CD8-positive, alpha-beta memory T cell (primary cell): ENCODE measurements at regions not wholly inside any gene's neighbourhood (a gene's known extent, or its start where the extent isn't known, plus 50 kb on each side); places are given as distances from the start of the nearest gene placed in this dataset.
"Not testable (repeated sequence)": the region's sequence is repeated elsewhere in the genome, so short reads cannot be mapped to it uniquely, and the experiment has no call there.

Source experiments
- CTCF ChIA-PET: fragments of 350-600 bp; sonication (Branson Sonifier 250); formaldehyde crosslinking; loops from one replicate; lab custom pipeline; 2021; ENCODE audit warnings: antibody characterized with exemption; lab: Charles Lee
- POLR2A ChIA-PET: fragments of 350-600 bp; sonication (Branson Sonifier 250); formaldehyde crosslinking; loops from one replicate; lab custom pipeline; 2021; ENCODE audit warnings: antibody characterized with exemption; lab: Charles Lee
- DNase-seq, 5 donors: peaks; one replicate each; pipeline versions ENCODE4 v3.0.0 to v3.0.0-alpha.2; 2020 to 2022; ENCODE audit warnings: mixed read lengths in 1 of 5
- H3K27ac ChIP-seq: one replicate; pipeline ENCODE4 v1.7.0; 2013; ENCODE audit warnings: low read depth, mild to moderate bottlenecking, low read length, moderate library complexity
- H3K27me3 ChIP-seq: 2 replicates; pipeline ENCODE4 v1.7.0; 2013; ENCODE audit warnings: low read length, mild to moderate bottlenecking; ENCODE audit not compliant: insufficient read depth, poor library complexity, severe bottlenecking
- H3K36me3 ChIP-seq: 2 replicates; pipeline ENCODE4 v1.7.0; 2013; ENCODE audit warnings: mild to moderate bottlenecking, low read length, moderate library complexity; ENCODE audit not compliant: insufficient read depth
- H3K4me1 ChIP-seq: 2 replicates; pipeline ENCODE4 v1.7.0; 2013; ENCODE audit warnings: mild to moderate bottlenecking, low read length, moderate library complexity; ENCODE audit not compliant: insufficient read depth
- H3K4me3 ChIP-seq: 2 replicates; pipeline ENCODE4 v1.7.0; 2013; ENCODE audit warnings: mild to moderate bottlenecking, low read length
- H3K9me3 ChIP-seq: 2 replicates; pipeline ENCODE4 v1.7.0; 2013; ENCODE audit warnings: mild to moderate bottlenecking, low read length
- H3K27ac Mint-ChIP-seq, 8 donors: one replicate each; pipeline ENCODE4 v1.8.0; 2020 to 2021; ENCODE audit warnings: mixed read lengths in 8 of 8, mild to moderate bottlenecking in 6 of 8, inconsistent platforms in 3 of 8, moderate library complexity in 3 of 8
- H3K27me3 Mint-ChIP-seq, 2 donors: one replicate each; pipeline ENCODE4 v1.8.0; 2020 to 2021; ENCODE audit warnings: mixed read lengths in 2 of 2, mild to moderate bottlenecking in 1 of 2, moderate library complexity in 1 of 2
- H3K36me3 Mint-ChIP-seq, 3 donors: one replicate each; pipeline ENCODE4 v1.8.0; 2020 to 2021; ENCODE audit warnings: mixed read lengths in 3 of 3, inconsistent platforms in 1 of 3, mild to moderate bottlenecking in 1 of 3
- H3K4me1 Mint-ChIP-seq, 3 donors: one replicate each; pipeline ENCODE4 v1.8.0; 2020 to 2021; ENCODE audit warnings: mixed read lengths in 3 of 3, inconsistent platforms in 1 of 3, mild to moderate bottlenecking in 1 of 3
- H3K4me3 Mint-ChIP-seq, 7 donors: one replicate each; pipeline ENCODE4 v1.8.0; 2020 to 2021; ENCODE audit warnings: mixed read lengths in 7 of 7, mild to moderate bottlenecking in 6 of 7, moderate library complexity in 4 of 7, inconsistent platforms in 2 of 7
- H3K9me3 Mint-ChIP-seq, 5 donors: one replicate each; pipeline ENCODE4 v1.8.0; 2020 to 2022; ENCODE audit warnings: mixed read lengths in 5 of 5, mild to moderate bottlenecking in 3 of 5, moderate library complexity in 2 of 5, inconsistent platforms in 1 of 5

DNA sequence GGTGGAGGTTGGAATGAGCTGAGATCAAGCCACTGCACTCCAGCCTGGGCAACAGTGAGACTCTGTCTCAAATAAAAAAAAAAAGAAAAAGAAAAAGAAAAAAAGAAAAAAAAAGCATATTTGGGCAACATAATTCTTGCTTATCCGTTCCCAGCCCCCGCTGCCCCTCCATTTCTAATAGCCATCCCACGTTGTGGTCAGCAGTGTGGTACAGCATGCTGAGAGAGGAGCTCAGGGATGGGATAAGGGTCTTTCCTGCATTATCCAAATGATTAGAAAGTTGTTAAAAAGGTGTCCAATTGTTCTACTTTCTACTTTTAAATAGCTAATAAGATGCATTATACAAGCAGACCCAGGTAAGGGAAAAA lies 104.9 kb upstream of the ZNF92 start:
- no peaks in the 10 kb centered on the region for H3K36me3 Mint-ChIP-seq
- Histone ChIP-seq H3K4me1 (no peaks in the 10 kb centered on the region), H3K4me3 (no peak overlapping the region), H3K36me3 (no peaks in the 10 kb centered on the region), H3K27me3 (peaks cover 3% of the 10 kb centered on the region), H3K27ac (no peak overlapping the region), H3K9me3 (no peaks in the 10 kb centered on the region)
- no peak for DNase-seq
- H3K4me3 Mint-ChIP-seq, result peak overlapping the region in 6 of 7 donors; percentile 65 to 85 (median 80)
- peak overlapping the region in 1 of 8 donors; percentile 72 for H3K27ac Mint-ChIP-seq
- CTCF ChIA-PET, result no interaction called here
- H3K27me3 Mint-ChIP-seq, result peaks cover 26 to 57% of the 10 kb centered on the region in 2 donors
- peaks cover 8 to 17% (median 12%) of the 10 kb centered on the region in 3 donors for H3K4me1 Mint-ChIP-seq
- POLR2A ChIA-PET, result no interaction called here
- H3K9me3 Mint-ChIP-seq, result peaks cover 0 to 11% (median 2%) of the 10 kb centered on the region in 5 donors

DNA sequence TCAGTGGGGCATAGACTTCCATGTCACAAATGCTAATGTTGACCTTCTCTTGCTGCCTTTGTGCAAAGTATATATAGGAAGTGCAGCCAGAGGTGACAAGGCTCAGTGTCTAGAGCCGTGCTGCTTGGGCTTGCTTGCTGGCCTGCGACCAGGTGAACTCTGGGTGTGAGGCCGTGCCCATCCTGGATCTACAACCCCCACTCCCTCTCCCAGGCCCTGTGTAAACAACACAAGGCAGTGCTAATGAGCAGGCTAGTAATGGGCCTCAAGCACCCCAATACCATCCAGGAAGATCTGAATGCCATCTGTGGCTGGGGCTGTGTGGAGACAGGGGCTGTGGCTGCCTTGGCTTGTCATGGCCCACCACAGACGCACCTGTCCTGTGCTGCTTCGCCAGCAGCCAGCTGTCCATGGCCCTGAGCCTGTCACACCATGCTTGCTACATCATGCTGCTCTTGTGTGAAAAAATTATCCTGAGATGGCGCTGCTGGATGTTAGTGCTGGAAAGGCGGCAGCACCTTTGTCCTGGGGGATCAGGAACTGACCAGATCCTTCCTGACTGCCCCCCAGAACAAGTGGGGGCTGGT lies 107.6 kb upstream of the ZNF92 start:
- ChIA-PET POLR2A (no interaction called here), CTCF (no interaction called here)
- no peaks in the 10 kb centered on the region for H3K9me3 Mint-ChIP-seq
- H3K27ac ChIP-seq, result no peak overlapping the region
- peaks cover 15 to 42% of the 10 kb centered on the region in 2 donors for H3K27me3 Mint-ChIP-seq
- no peak overlapping the region for H3K27ac Mint-ChIP-seq
- H3K36me3 ChIP-seq, result no peaks in the 10 kb centered on the region
- no peaks in the 10 kb centered on the region for H3K4me1 ChIP-seq
- DNase-seq, result no peak
- H3K9me3 ChIP-seq, result no peaks in the 10 kb centered on the region
- no peak overlapping the region for H3K4me3 ChIP-seq
- H3K36me3 Mint-ChIP-seq, result no peaks in the 10 kb centered on the region
- H3K27me3 ChIP-seq, result peaks cover 3% of the 10 kb centered on the region
- H3K4me1 Mint-ChIP-seq, result peaks cover 8 to 17% (median 12%) of the 10 kb centered on the region in 3 donors
- H3K4me3 Mint-ChIP-seq, result no peak overlapping the region

DNA sequence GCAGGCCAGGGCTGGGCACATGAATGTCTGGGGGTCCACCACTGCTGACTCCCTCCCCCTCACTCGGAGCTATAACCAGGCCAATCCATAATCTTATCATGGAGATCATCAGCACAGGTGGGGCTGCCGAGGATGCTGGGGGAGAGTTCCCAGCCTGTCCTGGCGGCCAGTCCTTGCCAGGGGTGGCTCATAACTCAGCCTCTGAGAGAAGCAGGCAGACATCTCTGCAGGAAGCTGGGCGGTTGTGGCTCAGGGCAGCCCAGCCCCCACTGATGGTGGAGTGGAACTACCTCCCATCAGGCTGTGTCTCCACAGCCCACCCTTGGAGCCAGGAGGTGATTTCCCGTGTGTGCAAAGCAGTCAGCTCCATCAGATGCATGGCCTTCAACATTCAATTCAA lies 109.4 kb upstream of the ZNF92 start:
- H3K4me3 Mint-ChIP-seq, result no peak overlapping the region
- ChIA-PET CTCF (no interaction called here), POLR2A (no interaction called here)
- Histone ChIP-seq H3K27me3 (no peaks in the 10 kb centered on the region), H3K4me1 (no peaks in the 10 kb centered on the region), H3K9me3 (no peaks in the 10 kb centered on the region), H3K27ac (no peak overlapping the region), H3K4me3 (no peak overlapping the region), H3K36me3 (no peaks in the 10 kb centered on the region)
- no peaks in the 10 kb centered on the region for H3K9me3 Mint-ChIP-seq
- no peak for DNase-seq
- H3K27me3 Mint-ChIP-seq, result peaks cover 8 to 31% of the 10 kb centered on the region in 2 donors
- H3K27ac Mint-ChIP-seq, result no peak overlapping the region
- peaks cover 3 to 4% (median 4%) of the 10 kb centered on the region in 3 donors for H3K4me1 Mint-ChIP-seq
- no peaks in the 10 kb centered on the region for H3K36me3 Mint-ChIP-seq

DNA sequence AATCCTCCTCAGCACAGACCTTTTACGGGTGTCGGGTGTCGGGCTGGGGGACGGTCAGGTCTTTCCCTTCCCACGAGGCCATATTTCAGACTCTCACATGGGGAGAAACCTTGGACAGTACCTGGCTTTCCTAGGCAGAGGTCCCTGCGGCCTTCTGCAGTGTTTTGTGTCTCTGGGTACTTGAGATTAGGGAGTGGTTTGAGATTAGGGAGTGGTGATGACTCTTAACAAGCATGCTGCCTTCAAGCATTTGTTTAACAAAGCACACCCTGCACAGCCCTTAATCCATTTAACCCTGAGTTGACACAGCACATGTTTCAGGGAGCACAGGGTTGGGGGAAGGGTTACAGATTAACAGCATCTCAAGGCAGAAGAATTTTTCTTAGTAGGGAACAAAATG lies 113.0 kb upstream of the ZNF92 start:
- H3K27ac Mint-ChIP-seq, H3K36me3 ChIP-seq, H3K4me3 ChIP-seq, H3K27me3 Mint-ChIP-seq, H3K4me1 ChIP-seq, CTCF ChIA-PET, H3K9me3 ChIP-seq, H3K4me3 Mint-ChIP-seq, H3K27me3 ChIP-seq, POLR2A ChIA-PET, DNase-seq, H3K27ac ChIP-seq, H3K4me1 Mint-ChIP-seq, H3K36me3 Mint-ChIP-seq, H3K9me3 Mint-ChIP-seq: not testable (repeated sequence)

DNA sequence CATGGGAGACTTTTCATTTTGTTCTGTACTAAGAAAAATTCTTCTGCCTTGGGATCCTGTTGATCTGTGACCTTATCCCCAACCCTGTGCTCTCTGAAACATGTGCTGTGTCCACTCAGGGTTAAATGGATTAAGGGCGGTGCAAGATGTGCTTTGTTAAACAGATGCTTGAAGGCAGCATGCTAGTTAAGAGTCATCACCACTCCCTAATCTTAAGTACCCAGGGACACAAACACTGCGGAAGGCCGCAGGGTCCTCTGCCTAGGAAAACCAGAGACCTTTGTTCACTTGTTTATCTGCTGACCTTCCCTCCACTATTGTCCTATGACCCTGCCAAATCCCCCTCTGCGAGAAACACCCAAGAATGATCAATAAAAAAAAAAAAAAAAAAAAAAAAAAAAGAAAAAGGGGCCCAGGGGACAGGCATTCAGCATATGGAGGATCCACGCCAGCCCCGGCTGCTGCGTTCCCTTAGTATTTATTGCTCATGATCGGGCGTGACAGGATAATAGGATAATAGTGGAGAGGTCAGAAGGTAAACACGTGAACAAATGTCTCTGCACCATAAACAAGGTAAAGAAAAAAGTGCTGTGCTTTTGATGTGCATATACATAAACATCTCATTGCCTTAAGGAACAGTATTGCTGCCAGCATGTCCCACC lies 113.7 kb upstream of the ZNF92 start:
- H3K36me3 ChIP-seq, H3K4me1 ChIP-seq, H3K27ac ChIP-seq, H3K36me3 Mint-ChIP-seq, H3K9me3 ChIP-seq, CTCF ChIA-PET, H3K27me3 Mint-ChIP-seq, H3K4me1 Mint-ChIP-seq, H3K9me3 Mint-ChIP-seq, H3K27me3 ChIP-seq, DNase-seq, H3K4me3 Mint-ChIP-seq, H3K4me3 ChIP-seq, H3K27ac Mint-ChIP-seq, POLR2A ChIA-PET: not testable (repeated sequence)

DNA sequence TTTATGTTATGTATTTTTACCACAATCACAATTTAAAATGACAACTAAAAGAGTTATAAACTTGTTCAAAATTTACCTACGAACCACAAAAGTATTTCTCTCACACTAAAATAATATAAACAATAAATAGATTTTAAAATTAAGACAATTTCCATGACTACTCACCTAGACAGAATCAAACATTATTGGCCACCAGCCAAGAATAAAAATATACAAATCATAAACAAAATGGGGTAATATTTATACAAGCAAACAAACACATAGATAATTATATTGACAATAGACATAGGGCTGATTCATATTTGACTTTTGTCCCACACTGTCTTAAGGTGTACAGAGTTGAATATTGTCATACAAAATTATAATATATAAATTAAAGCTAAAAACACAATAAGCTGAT lies 119.6 kb upstream of the ZNF92 start:
- H3K9me3 ChIP-seq, result no peaks in the 10 kb centered on the region
- DNase-seq, result no peak
- H3K36me3 Mint-ChIP-seq, result no peaks in the 10 kb centered on the region
- H3K36me3 ChIP-seq, result no peaks in the 10 kb centered on the region
- H3K27ac ChIP-seq, result no peak overlapping the region
- no peak overlapping the region for H3K27ac Mint-ChIP-seq
- CTCF ChIA-PET, result no interaction called here
- POLR2A ChIA-PET, result no interaction called here
- peaks cover 12 to 17% (median 14%) of the 10 kb centered on the region in 3 donors for H3K4me1 Mint-ChIP-seq
- H3K9me3 Mint-ChIP-seq, result no peaks in the 10 kb centered on the region
- H3K4me1 ChIP-seq, result no peaks in the 10 kb centered on the region
- H3K4me3 Mint-ChIP-seq, result no peak overlapping the region
- no peak overlapping the region for H3K4me3 ChIP-seq
- peaks cover 5 to 27% of the 10 kb centered on the region in 2 donors for H3K27me3 Mint-ChIP-seq
- H3K27me3 ChIP-seq, result no peaks in the 10 kb centered on the region

DNA sequence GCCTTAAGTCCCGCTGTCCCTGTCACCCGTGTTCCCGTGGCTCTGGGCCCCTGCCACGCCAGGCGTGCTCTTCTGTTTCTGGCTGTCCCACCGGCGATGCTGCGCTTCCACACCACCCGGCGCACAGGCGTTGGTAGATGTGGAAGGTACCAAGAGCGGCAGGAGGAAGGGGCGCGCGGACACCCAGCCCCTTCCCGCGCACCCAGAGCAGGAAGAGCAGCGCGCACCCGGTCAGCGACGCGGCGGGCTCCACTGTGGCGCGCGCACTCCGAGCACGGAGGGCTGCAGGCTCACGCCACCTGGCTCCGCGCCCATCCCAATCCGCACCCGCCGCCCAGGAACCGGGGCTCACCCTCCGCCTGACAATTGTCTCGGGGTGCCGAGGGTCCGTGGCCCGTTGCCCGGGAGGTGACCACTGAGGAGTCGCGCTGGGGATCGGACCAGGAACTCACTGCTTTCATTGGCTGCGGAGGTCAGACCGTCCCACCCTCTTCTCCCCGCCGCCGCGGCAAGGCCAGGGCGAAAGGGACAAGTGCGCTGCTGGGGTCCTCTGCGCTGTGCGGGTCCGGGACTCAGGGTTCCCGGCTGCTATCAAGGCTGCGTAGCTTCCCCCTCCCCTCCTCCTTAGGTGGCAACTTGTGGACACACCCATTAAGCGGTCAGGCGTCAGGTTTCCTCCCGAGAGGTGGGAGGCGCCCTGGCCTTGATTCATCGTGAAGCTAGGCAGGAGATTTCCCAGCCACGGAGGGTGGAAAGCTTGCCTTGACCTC lies 121.6 kb upstream of the ZNF92 start:
- Mint-ChIP-seq H3K27ac (peak overlapping the region in 7 of 8 donors; percentile 61 to 91 (median 83)), H3K9me3 (no peaks in the 10 kb centered on the region), H3K27me3 (peaks cover 5 to 27% of the 10 kb centered on the region in 2 donors), H3K36me3 (no peaks in the 10 kb centered on the region), H3K4me3 (peak overlapping the region; percentile 80 to 96 (median 91)), H3K4me1 (peaks cover 12 to 17% (median 14%) of the 10 kb centered on the region in 3 donors)
- H3K27ac ChIP-seq, result no peak overlapping the region
- no peaks in the 10 kb centered on the region for H3K27me3 ChIP-seq
- no peaks in the 10 kb centered on the region for H3K36me3 ChIP-seq
- POLR2A ChIA-PET, result interaction anchor here (1.1 kb wide), 1 partner anchor 126 kb away, joined by 3 read pairs; no protein-coding TSS in a partner anchor
- CTCF ChIA-PET, result no interaction called here
- H3K4me3 ChIP-seq, result peak overlapping the region; percentile 55
- DNase-seq, result peak in 2 of 5 donors; percentile 31 to 36
- H3K4me1 ChIP-seq, result no peaks in the 10 kb centered on the region
- no peaks in the 10 kb centered on the region for H3K9me3 ChIP-seq

DNA sequence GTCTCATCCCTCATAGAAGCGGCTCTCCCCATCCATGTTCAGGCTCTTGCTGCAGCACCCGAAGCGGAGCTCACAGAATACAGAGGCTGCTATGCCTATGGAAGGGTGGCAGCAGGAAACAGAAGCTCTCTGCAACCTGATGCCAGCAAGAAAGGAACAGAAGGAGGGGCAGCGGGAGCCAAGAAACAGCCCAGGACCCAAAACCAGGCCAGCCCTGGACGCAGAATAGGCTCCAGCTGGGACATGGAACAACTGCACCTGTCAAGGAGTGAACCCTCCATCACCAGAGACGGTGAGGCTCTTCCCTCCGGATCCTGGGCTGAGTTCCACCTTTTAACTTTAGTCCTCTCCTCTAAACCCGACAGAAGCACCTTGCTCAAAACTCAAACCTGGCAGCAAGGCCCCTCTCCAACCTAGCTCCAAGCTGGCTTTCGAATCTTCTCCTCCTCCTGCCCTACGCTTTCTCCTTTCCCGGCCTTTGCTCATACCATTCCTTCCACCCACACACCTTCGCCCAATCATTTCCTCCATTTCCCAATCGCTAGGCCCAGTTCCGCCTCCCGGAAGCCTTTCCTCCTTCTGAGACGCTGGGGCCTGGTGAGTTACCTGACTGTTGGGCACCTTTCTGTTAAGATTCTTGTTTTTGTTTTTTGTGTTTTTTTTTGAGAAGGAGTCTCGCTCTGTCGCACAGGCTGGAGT lies 122.8 kb upstream of the ZNF92 start:
- H3K36me3 Mint-ChIP-seq, result no peaks in the 10 kb centered on the region
- H3K4me1 Mint-ChIP-seq, result peaks cover 12 to 17% (median 14%) of the 10 kb centered on the region in 3 donors
- Histone ChIP-seq H3K36me3 (no peaks in the 10 kb centered on the region), H3K27ac (no peak overlapping the region), H3K4me1 (no peaks in the 10 kb centered on the region), H3K4me3 (no peak overlapping the region), H3K9me3 (no peaks in the 10 kb centered on the region), H3K27me3 (no peaks in the 10 kb centered on the region)
- POLR2A ChIA-PET, result no interaction called here
- peaks cover 5 to 27% of the 10 kb centered on the region in 2 donors for H3K27me3 Mint-ChIP-seq
- peak overlapping the region in 3 of 8 donors; percentile 51 to 82 (median 66) for H3K27ac Mint-ChIP-seq
- peak overlapping the region; percentile 42 to 96 (median 91) for H3K4me3 Mint-ChIP-seq
- CTCF ChIA-PET, result no interaction called here
- DNase-seq, result no peak
- no peaks in the 10 kb centered on the region for H3K9me3 Mint-ChIP-seq
